Astrocyte of the spinal cord (primary cell): ENCODE measurements at regions not wholly inside any gene's neighbourhood (a gene's known extent, or its start where the extent isn't known, plus 50 kb on each side); places are given as distances from the start of the nearest gene placed in this dataset.

Experiments
- DNase-seq: peaks from one replicate; pipeline ENCODE4 v3.0.0; 2011; ENCODE audit warnings: low read depth, low spot score
- H3K4me3 ChIP-seq: 2 replicates; pipeline ENCODE4 v1.5.1; 2011; ENCODE audit warnings: low read depth, mild to moderate bottlenecking, low read length, moderate library complexity
- CTCF ChIP-seq: IDR thresholded peaks from 2 replicates; pipeline ENCODE4 v1.5.1; 2012; ENCODE audit warnings: low read depth, mild to moderate bottlenecking, low read length, inconsistent platforms
- in situ Hi-C: cut with HindIII; loops from 2 replicates; pipeline ENCODE4 v1.10.0; 2017; ENCODE audit warnings: low sequenced_read_pairs

- no peak for TF ChIP-seq CTCF
- DNase-seq: no peak
- in situ Hi-C loops: no loop called here
- no peak overlapping the region for H3K4me3 ChIP-seq
Measured at GRCh38 chr4:132991111-132991510, 158.0 kb upstream of the PCDH10 start.

- no peak for TF ChIP-seq CTCF
- no peak for DNase-seq
- no peak overlapping the region for H3K4me3 ChIP-seq
- in situ Hi-C loops: no loop called here
Measured at GRCh38 chr4:132992686-132993085, 156.4 kb upstream of the PCDH10 start.

- DNase-seq: no peak
- no peak overlapping the region for H3K4me3 ChIP-seq
- in situ Hi-C loops: no loop called here
- no peak for TF ChIP-seq CTCF
Measured at GRCh38 chr4:132998585-132999230, 150.4 kb upstream of the PCDH10 start.

- TF ChIP-seq CTCF: no peak
- peak; percentile 33 for DNase-seq
- no peak overlapping the region for H3K4me3 ChIP-seq
- in situ Hi-C loops: no loop called here
Measured at GRCh38 chr4:133000012-133000411, 149.1 kb upstream of the PCDH10 start.

GRCh38 chr4:133003169-133003568, 145.9 kb upstream of the PCDH10 start:
- in situ Hi-C loops: no loop called here
- no peak for DNase-seq
- TF ChIP-seq CTCF: no peak
- H3K4me3 ChIP-seq: no peak overlapping the region

GRCh38 chr4:133014473-133015135, 134.5 kb upstream of the PCDH10 start:
- TF ChIP-seq CTCF: no peak
- in situ Hi-C loops: no loop called here
- H3K4me3 ChIP-seq: no peak overlapping the region
- no peak for DNase-seq
